ENCODE measurements at regions not wholly inside any gene's neighbourhood (a gene's known extent, or its start where the extent isn't known, plus 50 kb on each side); places are given as distances from the start of the nearest gene placed in this dataset.

- Histone ChIP-seq H3K79me2 (ENCODE audit: insufficient read depth, low read depth) (no peaks in the 10 kb centered on the region), H4K20me1 (ENCODE audit: insufficient read depth) (no peaks in the 10 kb centered on the region), H3K9ac (no peak overlapping the region), H3K4me3 (IDR thresholded peaks at IDR 0.05; ENCODE audit: insufficient read depth, low read depth, low read length) (no peak overlapping the region), H3K27me3 (ENCODE audit: insufficient read depth, low read depth) (no peaks in the 10 kb centered on the region), H3K4me1 (ENCODE audit: low read depth, poor library complexity, severe bottlenecking) (no peaks in the 10 kb centered on the region), H3K36me3 (ENCODE audit: insufficient read depth) (no peaks in the 10 kb centered on the region), H3K4me2 (no peak overlapping the region), H2AFZ (ENCODE audit: low read depth) (no peak overlapping the region), H3K27ac (no peak overlapping the region)
- TF ChIP-seq CTCF (conservative IDR thresholded peaks at IDR 0.05; ENCODE audit: low read depth, low read length) = no peak
Observed at GRCh38 chr13:106143392-106143791, 392.1 kb downstream of the EFNB2 start.

DNA sequence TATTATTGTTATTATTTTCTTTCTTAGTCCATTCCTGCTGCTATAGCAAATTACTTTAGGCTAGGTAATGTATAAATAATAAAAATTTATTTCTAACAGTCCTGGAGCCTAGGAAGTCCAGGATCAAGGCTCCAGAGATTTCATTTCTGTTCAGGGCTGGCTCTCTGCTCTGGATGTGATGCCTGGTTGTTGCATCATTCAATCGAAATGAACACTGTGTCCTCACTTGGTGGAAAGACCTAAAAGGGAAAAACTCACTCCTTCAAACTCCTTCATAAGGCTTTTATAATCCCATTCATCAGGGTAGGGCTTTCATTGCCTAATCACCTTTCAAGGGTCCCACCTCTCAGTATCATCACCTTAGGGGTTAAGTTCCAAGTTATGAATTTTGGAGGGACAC lies 395.0 kb downstream of the EFNB2 start:
- no peak for TF ChIP-seq CTCF (conservative IDR thresholded peaks at IDR 0.05; ENCODE audit: low read depth, low read length)
- Histone ChIP-seq H3K4me2 (no peak overlapping the region), H3K4me3 (IDR thresholded peaks at IDR 0.05; ENCODE audit: insufficient read depth, low read depth, low read length) (no peak overlapping the region), H3K27me3 (ENCODE audit: insufficient read depth, low read depth) (no peaks in the 10 kb centered on the region), H4K20me1 (ENCODE audit: insufficient read depth) (no peaks in the 10 kb centered on the region), H3K4me1 (ENCODE audit: low read depth, poor library complexity, severe bottlenecking) (no peaks in the 10 kb centered on the region), H3K36me3 (ENCODE audit: insufficient read depth) (no peaks in the 10 kb centered on the region), H3K9ac (no peak overlapping the region), H3K27ac (no peak overlapping the region), H3K79me2 (ENCODE audit: insufficient read depth, low read depth) (no peaks in the 10 kb centered on the region), H2AFZ (ENCODE audit: low read depth) (no peak overlapping the region)

DNA sequence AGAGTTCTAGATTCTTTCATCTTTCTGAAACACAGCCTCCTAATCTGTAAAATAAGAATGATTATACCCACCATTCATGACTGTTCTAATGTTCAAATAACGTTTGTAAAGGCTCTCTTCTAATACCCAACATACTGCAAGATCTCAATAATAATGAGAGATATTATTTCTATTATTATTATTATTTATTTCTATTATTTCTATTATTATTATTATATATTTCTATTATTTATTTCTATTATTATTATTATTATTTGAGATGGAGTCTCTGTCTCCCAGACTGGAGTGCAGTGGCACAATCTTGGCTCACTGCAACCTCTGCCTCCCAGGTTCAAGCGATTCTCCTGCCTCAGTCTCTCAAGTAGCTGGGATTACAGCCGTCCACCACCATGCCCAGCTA lies 395.5 kb downstream of the EFNB2 start:
- H3K36me3 ChIP-seq (ENCODE audit: insufficient read depth) = no peaks in the 10 kb centered on the region
- H3K4me1 ChIP-seq (ENCODE audit: low read depth, poor library complexity, severe bottlenecking) = no peaks in the 10 kb centered on the region
- no peaks in the 10 kb centered on the region for H4K20me1 ChIP-seq (ENCODE audit: insufficient read depth)
- no peaks in the 10 kb centered on the region for H3K79me2 ChIP-seq (ENCODE audit: insufficient read depth, low read depth)
- no peak for TF ChIP-seq CTCF (conservative IDR thresholded peaks at IDR 0.05; ENCODE audit: low read depth, low read length)
- H3K4me2 ChIP-seq = no peak overlapping the region
- no peak overlapping the region for H3K9ac ChIP-seq
- no peak overlapping the region for H2AFZ ChIP-seq (ENCODE audit: low read depth)
- H3K27me3 ChIP-seq (ENCODE audit: insufficient read depth, low read depth) = no peaks in the 10 kb centered on the region
- H3K4me3 ChIP-seq (IDR thresholded peaks at IDR 0.05; ENCODE audit: insufficient read depth, low read depth, low read length) = no peak overlapping the region
- H3K27ac ChIP-seq = no peak overlapping the region

- H3K36me3 ChIP-seq (ENCODE audit: insufficient read depth) = no peaks in the 10 kb centered on the region
- H3K4me3 ChIP-seq (IDR thresholded peaks at IDR 0.05; ENCODE audit: insufficient read depth, low read depth, low read length) = no peak overlapping the region
- no peaks in the 10 kb centered on the region for H3K4me1 ChIP-seq (ENCODE audit: low read depth, poor library complexity, severe bottlenecking)
- no peak overlapping the region for H2AFZ ChIP-seq (ENCODE audit: low read depth)
- H3K27me3 ChIP-seq (ENCODE audit: insufficient read depth, low read depth) = no peaks in the 10 kb centered on the region
- no peak for TF ChIP-seq CTCF (conservative IDR thresholded peaks at IDR 0.05; ENCODE audit: low read depth, low read length)
- H3K79me2 ChIP-seq (ENCODE audit: insufficient read depth, low read depth) = no peaks in the 10 kb centered on the region
- no peaks in the 10 kb centered on the region for H4K20me1 ChIP-seq (ENCODE audit: insufficient read depth)
- H3K27ac ChIP-seq = no peak overlapping the region
- no peak overlapping the region for H3K9ac ChIP-seq
- no peak overlapping the region for H3K4me2 ChIP-seq
Observed at GRCh38 chr13:106139377-106139776, 396.1 kb downstream of the EFNB2 start.

DNA sequence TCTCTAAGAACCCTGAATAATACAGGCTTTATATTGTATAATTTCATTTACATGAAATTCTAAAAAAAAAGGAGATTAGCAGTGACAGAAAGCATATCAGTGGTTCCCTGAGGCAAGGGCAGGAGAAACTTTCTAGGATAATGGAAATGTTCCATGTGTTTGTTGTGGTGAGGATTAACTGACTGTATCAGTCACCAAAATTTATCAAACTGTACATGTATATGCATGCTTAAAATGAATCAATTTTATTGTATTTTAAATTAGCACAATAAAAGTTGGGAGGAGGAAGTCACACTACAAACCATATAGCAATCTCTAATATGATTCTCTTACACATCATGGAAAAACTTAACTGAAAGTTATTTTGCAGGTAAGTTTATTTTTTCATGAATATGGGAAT lies 396.8 kb downstream of the EFNB2 start:
- H3K4me2 ChIP-seq = no peak overlapping the region
- no peaks in the 10 kb centered on the region for H3K27me3 ChIP-seq (ENCODE audit: insufficient read depth, low read depth)
- no peaks in the 10 kb centered on the region for H3K36me3 ChIP-seq (ENCODE audit: insufficient read depth)
- no peaks in the 10 kb centered on the region for H3K79me2 ChIP-seq (ENCODE audit: insufficient read depth, low read depth)
- no peak overlapping the region for H2AFZ ChIP-seq (ENCODE audit: low read depth)
- no peaks in the 10 kb centered on the region for H4K20me1 ChIP-seq (ENCODE audit: insufficient read depth)
- H3K4me1 ChIP-seq (ENCODE audit: low read depth, poor library complexity, severe bottlenecking) = no peaks in the 10 kb centered on the region
- no peak overlapping the region for H3K4me3 ChIP-seq (IDR thresholded peaks at IDR 0.05; ENCODE audit: insufficient read depth, low read depth, low read length)
- TF ChIP-seq CTCF (conservative IDR thresholded peaks at IDR 0.05; ENCODE audit: low read depth, low read length) = no peak
- no peak overlapping the region for H3K27ac ChIP-seq
- H3K9ac ChIP-seq = no peak overlapping the region

Data from KMS-11 (cell line).